HG03571 (cell line): ENCODE measurements at regions not wholly inside any gene's neighbourhood (a gene's known extent, or its start where the extent isn't known, plus 50 kb on each side); places are given as distances from the start of the nearest gene placed in this dataset.
A peak's percentile ranks its signal among the peaks of the same experiment; 100 is the strongest.

Experiments
- ATAC-seq: cut with Tn5 transposase; IDR thresholded peaks from one replicate; pipeline ENCODE4 v1.9.1; 2021; ENCODE audit not compliant: unreplicated experiment

DNA sequence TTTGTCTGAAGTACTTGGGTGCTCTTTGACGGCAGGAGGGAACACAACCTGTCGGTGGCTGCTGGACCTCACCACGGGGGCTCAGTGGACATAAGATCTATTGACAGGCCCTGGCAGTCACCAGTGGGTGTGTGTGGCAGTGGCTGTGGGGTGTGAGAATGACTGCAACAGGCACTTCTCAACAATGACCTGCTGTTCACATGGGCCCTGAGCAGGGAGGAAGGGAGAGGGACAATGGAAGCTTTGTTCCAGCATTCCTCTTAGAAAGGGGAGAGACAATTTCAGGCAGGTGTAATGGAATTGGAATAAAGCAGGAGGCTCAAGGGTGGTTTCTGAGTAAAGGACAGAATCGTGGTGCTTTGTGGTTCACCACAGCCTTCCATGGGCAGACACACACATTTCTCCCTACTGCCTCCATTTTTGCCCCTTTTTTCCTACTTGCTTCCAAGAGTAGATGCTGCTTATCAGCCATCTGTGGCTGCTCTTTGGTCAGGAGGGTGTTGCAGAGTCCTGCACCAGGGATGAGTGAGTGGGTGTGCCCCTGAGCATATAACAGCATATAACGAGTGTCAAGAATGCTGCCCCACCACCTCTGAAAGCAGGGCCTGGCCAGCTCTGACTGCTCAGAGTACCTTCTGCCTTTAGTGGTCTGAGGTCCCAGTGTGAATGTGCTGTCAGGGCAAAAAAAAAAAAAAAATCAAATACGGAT lies 267.7 kb downstream of the RASSF9 start:
- no peak for ATAC-seq

DNA sequence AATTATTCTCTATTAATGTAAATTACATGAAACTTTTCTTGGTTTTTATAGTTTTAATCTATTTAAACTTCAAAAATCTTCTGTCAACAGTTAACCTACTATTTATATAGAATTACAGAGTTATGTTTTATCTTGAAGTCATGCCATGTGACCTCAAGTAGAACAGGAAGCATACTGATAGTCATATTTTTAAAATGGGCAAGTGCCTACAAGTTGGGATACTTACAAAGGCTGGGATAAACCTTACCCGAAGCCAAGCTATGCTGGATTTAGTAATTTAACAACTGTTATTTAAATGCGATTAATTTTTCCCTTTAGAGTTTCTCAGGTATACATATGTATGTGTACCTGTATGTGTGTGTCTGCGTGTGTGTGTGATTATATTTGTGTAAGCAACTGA lies 266.9 kb downstream of the RASSF9 start:
- ATAC-seq, result no peak

DNA sequence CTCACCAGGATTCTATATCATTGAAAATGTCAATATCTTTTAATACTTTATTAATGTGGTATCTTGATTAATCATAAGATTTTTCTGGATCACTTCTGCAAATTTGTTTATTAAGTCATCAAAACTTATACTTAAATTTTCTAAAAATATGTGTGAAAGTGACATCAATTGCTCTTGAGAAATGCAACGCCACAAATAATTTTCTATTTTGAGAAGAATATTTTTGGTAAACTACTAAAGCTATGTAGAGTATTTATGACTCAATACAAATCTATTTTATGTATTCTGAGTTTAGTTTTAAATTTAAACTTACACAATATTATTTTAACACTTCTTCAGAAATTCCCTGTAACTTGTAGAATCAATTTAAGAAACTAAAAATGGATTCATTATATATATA lies 263.3 kb downstream of the RASSF9 start:
- no peak for ATAC-seq

DNA sequence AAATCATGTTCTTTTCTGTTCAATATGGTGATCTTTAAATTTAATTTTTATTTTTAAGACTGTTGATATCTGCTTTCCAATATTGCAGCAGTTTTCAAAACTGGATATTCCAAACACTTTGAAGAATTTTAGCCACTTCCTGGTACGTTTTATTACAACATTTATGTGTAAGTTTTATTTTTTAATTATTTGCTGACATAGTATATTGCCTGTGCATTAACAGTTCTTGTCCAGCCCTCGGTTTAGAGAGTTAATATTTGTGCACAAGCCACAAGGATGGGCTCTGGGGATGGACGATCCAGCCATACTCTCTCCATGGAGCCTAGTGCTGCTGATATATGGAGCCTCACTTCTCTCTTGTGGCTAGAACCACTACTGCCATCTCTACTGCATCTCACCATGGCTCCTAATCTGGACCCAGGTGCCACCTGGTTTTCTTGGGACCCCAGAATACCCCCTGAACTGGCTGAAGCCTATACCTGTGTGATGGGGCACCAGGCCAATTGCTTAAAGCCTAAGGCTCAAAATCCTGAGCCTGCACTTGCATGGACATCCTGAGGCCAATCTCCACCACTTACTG lies 262.5 kb downstream of the RASSF9 start:
- ATAC-seq, result no peak

DNA sequence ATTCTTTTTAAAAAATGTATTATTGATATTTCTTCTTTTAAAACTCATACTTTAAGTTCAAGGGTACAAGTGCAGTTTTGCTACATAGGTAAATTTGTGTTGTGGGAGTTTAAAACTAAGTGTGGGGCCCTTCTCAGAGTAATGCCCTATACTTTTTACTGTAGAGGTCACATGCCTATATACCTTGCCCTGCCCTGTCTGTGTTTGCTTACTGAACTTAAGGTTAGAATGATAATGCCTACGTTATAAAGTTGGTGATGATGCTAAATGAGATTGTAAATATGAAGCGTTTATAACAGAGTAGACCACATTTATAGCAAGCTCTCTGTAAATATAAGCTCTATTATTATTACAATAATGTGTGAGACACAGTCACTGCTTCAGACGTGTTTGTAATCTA lies 261.9 kb downstream of the RASSF9 start:
- no peak for ATAC-seq

DNA sequence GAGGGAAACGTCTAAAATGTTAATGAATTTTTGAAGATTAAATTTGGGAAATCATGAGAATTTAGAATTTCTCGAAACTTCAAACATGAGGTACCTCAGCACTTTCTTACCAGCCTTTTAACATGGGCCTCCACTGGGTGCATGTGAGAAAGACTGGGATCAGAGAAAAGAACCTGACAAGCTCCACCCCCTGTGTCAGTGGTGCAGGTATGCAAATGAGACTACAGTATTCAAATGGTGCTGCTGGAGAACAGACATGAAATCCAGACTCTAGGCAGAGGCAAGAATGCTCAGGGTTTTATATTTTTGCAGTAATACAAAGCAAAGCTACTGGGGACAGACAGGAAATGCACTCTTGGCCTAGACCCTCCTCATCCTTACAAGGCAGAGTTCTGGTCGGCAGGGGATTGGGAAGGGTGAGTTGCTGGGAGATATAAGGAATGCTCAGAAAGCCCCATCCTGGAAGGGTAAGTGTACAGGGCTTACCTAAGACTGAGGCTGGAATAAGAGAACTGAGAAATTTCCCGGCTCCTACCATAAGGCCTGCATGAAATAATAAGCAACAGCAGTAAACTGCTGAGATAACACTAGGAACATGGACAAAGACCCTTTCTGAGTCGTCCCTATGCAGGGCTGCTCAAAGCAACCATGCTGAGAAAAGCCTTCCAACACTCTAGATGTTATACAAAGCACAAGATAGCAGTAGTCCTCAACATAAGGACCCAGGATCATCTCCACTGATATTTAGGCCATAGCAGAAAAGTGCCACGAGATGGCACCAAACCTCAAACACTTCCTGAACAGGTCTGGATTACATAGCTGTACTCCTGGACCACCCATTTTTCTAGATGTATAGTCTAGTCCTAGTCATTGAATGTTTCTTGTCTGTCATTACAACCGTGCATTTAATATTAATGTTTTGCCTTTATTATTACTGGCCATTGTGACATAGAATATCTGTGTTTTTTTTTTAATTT lies 260.8 kb downstream of the RASSF9 start:
- peak; percentile 96 for ATAC-seq

DNA sequence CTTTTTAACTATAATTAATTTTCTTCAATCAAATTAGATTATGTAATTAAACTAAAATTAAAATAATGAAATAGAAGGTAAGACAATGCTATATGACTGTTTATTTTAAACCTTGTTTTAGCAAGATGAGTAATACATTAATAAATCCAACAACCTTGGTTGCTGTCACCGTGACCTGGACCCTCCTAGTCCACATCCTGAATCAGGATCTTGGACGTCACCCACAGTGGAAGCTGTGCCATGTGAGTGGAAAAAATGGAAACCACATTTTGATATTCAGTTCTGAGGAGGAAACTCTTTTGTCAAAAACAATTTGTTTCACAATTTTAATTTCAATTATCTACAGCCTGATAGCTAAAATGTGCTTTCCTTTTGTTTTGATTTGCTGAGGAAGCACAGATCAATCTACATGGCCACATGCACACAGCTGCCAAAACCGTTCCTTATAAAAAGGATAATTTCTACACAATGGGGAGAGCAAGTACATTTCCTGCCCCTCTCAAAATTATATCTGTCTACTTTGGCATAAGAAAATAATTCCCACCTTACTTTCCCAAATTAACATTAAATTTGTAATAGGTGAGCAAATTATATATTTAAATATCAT lies 255.5 kb downstream of the RASSF9 start:
- no peak for ATAC-seq

DNA sequence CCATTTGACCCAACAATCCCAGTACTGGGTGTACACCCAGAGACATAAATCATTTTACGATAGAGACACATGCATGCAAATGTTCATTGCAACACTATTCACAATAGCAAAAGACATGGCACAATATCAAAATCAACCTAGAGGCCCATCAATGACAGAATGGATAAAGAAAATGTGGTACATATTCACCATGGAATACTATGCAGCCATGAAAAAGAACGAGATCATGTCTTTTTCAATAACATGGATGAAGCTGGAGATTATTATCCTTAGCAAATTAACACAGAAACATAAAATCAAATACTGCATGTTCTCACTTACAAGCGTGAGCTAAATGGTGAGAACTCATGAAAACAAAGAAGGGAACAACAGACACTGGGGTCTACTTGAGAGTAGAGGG lies 249.1 kb downstream of the RASSF9 start:
- no peak for ATAC-seq

DNA sequence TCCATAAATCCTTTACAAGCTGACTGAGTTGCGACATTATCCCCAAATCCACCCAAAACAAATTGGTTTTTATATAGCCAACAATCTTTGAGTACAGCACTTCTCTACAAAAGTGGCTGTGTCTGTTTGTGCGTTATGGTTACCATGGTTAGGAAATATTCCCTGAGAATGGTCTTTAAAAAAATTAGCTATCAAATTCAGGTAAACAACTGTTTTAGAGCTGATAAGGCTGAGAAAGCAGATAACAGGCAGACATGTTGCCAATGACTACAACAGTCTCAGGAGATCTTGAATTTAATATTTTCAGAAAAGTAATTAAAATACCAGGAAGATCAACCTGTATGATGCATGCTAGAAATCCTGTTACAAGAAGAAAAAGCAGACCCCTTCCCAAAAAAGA lies 248.0 kb downstream of the RASSF9 start:
- ATAC-seq, result no peak

DNA sequence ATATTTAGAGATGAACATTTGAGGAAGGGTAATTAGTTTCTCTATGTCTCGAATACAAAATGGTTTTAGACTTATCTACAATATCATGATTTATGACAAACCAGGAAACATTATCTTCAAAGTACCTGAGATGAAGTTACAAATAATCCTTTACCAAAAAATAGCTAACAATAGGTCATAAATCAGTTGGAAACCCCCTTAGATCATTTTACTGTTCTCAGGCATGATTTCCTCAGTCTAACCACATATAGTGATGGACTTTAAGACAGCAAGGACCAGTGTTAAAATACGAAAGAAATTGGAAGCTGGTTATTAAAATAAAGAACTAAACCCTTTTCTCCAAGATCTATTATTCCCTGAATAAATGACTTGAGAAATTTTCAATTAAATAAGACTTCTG lies 235.4 kb downstream of the RASSF9 start:
- ATAC-seq, result no peak

DNA sequence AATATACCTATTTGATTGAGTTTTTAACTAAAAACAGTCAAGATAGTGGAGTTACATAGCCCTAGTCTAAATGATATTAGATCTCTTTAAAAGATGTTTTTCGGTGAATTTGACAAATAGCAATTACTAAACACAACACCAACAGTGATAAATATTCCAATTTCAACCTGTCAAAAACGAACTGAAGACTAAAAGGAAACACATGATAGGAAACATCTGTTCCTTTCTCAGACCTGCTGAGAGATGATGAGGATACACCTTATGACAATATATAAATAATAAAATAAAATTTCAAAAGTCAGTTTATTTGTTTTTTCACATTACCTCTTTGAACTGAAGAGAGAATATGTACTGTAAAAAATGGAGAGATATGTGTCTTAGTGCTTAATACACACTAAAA lies 232.7 kb downstream of the RASSF9 start:
- ATAC-seq, result no peak

DNA sequence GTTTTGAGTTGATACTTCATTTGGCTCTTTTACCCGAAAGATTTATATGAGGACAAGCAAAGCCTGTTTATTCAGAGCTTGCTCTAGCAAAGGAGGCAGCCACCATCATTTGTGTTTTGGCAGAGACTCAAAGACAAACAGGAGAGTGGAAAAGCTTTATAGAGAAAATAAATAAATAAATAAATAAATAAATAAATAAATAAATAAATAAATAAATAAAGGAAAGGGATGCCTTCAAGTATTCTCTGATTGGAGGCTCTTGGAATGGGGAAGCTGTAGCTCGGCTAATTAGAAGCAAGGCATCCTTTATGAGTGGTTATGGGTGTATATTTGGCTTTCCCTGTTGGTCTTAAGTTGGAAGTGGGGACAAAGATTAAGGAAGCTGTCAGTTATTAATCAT lies 229.8 kb downstream of the RASSF9 start:
- no peak for ATAC-seq

DNA sequence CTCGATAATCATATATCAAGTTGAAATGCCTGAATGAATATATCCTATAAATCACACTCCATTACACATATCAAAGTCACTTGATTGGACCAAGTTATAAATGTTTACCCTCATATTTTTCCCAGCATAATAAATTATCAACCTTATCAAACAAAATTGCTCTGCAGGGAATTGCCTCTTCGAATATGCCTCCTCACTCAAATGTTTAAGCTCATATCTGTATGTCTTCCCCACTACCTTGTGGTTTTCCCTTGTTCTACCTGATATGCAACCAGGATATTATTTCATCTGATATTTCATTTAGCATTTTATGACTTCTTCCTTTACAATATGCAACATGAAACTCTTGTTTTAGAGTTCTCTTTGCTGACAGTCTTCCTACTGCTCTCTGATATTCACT lies 226.4 kb downstream of the RASSF9 start:
- ATAC-seq, result no peak

DNA sequence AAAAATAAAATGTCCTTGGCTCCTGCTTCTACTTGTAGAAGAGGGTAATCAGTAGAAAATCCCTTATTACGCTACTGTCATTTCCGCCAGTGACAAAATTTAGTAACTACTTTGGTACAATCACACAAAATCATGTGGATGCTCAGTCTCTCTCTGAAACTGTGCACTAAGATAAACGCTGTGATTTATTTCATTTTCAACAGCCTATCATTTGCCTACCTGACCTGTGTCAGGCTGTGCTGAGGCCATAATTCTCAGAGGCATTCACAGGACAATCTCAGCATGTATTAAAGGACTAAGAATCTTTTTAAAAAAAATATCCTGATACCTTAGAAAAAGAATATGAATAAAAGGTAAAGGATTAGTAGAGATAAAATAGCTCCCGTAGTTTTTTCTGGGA lies 226.0 kb downstream of the RASSF9 start:
- ATAC-seq, result no peak

DNA sequence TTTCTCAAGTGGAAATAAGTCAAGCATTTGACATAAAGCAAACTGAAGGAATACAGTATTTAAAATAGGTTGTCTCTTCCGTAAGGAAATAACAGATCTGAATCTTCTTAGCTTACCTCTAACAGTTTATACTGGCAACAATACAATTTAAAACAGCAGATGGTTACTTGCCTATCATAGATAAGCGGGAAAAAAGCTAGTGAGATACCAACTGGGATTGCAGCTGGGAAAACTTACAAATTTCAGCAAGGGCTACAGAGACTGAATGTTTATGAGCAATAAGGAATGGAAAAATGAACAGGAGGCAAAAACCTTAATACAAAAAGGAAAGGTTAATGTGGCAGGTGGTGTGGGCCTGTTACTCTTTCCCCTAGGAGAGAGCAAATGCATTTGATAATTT lies 220.0 kb downstream of the RASSF9 start:
- no peak for ATAC-seq

DNA sequence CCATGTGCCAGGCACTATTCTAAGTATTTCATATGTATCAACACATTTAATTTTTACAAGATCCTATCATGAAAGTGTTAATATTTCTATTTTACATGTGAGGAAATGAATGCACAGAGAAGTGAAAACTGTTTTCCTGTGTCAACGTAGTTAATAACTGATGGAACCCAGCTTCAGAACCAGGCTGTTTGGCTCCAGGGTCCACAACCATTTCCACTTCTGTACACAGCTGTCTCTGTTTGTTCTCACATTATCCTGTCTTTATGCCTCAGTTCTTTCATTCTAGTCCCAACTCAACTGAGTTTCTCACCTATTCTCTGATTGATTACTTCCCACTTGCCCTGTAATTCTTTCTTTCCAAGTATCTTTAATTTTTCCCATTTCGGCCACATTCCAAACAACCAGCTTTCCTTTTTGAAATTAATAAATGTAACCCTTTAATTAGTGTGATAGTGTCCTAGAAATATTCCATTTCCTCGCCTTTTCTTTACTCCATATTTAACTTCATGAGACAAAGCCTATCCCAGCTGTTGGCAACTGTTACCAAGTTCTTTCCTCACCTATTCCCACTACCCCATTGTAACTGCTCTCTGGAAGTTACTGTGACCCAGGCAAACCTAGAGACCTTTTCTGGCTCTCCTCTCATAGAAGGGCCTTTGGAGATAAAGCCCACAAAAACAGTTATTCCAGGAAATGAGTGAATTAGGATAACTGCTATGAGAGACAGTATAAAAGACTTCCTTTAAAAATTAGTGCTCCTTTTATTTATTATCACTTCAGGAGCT lies 218.7 kb downstream of the RASSF9 start:
- ATAC-seq, result no peak

DNA sequence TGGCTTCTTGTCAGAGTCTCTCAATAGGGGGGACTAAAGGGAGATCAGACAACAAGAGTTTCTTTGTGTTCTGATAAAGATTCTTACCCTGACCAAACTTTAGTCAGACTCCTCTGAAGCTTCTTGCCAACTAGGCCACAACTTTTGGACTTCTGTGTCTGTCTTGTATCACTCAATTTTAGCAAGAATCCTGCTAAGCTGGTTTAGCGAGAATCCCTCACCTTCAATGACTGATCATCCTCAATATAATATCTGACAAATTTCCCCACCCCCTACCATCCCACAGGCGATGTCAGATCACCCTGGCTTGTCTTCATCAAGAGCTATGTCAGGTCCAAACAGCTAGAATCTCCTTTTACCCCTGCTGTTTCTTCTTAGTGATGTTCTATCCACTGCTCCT lies 215.2 kb downstream of the RASSF9 start:
- ATAC-seq, result no peak

DNA sequence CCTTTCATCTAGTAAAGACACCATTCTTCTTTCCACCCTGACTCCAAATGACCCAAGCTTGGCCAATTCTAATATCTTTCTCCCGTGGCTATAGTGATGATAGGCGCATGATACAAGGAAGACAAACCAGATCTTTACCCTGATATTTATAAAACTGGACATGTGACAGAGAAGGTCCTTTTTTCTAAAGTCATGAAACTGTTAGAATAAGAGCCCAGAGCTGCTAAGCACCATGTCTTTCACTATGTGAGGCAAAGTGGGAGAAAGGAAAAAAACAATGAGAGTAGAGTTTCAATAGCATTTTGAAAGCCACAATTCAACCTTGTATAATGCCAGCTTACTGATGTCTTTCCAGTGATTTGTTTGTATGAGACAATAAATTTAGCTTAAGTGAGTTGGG lies 212.4 kb downstream of the RASSF9 start:
- no peak for ATAC-seq

DNA sequence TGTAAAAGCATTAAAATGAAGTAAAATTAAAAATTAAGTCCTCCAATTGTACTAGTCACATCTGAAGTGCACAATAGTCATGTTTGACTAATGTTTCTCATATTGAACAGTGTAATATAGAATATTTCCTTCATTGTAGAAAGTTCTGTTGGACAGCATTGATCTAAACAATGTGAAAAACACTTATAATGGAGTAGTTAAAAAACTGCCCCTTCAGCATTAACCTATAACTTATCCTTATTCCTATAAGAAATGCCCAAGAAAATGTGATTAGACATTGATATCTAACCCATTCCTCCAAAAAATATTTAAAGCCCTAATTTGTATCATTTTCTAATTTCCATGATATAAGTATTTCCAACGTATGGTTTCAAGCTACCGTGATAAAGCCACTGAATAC lies 210.7 kb downstream of the RASSF9 start:
- no peak for ATAC-seq

DNA sequence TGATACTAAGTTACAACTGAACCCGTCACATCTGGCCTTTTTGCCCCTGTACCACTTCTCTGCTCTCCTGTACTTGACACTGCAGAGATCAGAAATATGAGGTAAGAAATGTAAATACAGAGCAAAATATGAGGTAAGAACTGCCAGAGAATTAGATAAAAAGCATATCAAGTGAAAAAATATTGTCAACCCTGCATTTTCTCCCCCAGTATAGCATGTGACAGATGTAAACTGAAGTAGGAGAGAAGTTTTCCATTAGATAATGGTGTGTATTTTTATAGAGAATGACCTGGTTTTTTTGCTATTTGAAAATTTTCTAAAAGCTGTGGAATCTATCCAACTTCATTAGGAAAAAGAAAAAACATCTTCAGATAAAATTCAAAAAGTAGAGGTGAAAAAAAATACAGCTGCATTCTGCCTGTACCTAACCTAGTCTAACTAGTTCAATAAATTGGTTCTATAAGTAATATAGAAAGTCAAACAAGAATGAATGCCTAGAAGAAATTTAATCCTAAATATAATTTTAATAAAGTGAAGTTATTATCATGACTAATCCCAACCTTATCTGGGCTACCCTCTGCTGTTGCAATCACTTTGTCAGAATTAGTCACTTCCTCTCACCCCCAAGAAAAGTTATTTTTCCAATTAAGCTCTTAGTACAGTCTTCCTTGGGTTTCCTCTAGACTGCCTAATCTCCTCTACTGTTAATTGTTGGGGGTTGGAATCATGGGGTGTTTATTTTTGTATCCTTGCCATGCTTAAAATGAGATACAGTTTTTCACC lies 210.0 kb downstream of the RASSF9 start:
- ATAC-seq, result no peak
